ENCODE measurements at regions not wholly inside any gene's neighbourhood (a gene's known extent, or its start where the extent isn't known, plus 50 kb on each side); places are given as distances from the start of the nearest gene placed in this dataset.

DNA sequence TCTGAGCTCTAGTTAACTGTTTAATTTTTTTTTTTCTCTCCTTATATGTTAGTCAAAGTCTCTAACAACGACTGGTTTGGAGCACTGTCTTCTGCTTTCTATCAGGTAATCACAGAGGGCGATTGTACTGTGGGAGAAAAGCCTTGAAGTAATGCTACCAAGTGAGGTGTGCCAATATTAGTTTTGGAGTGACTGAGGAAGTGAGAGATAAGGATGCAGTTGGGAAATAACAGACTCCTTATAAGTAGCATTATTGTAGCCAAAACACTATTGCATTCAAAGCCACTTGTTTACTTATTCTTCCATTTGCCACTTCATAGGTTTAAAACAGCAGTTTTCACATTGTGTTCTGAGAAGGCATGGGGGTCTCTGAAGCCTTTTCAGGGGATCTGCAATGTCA, 79.1 kb upstream of the SLC6A14 start:
- no peaks in the 10 kb centered on the region for H3K36me3 ChIP-seq
- intact Hi-C loops (cut with DNase I; ENCODE audit: low total_unique reads) = no loop called here
- H3K4me1 ChIP-seq = no peaks in the 10 kb centered on the region
- peaks cover 0 to 16% of the 10 kb centered on the region in 2 donors for H3K27me3 ChIP-seq
- no peak for DNase-seq (ENCODE audit: low spot score in 2 of 2)
- no peaks in the 10 kb centered on the region for H3K9me3 ChIP-seq
- no peak overlapping the region for H3K4me3 ChIP-seq
- H3K27ac ChIP-seq = no peak overlapping the region
- TF ChIP-seq POLR2AphosphoS5 (IDR thresholded peaks at IDR 0.05) (no peak), POLR2A (IDR thresholded peaks at IDR 0.05) (no peak)
- TF ChIP-seq, protein P1, sequence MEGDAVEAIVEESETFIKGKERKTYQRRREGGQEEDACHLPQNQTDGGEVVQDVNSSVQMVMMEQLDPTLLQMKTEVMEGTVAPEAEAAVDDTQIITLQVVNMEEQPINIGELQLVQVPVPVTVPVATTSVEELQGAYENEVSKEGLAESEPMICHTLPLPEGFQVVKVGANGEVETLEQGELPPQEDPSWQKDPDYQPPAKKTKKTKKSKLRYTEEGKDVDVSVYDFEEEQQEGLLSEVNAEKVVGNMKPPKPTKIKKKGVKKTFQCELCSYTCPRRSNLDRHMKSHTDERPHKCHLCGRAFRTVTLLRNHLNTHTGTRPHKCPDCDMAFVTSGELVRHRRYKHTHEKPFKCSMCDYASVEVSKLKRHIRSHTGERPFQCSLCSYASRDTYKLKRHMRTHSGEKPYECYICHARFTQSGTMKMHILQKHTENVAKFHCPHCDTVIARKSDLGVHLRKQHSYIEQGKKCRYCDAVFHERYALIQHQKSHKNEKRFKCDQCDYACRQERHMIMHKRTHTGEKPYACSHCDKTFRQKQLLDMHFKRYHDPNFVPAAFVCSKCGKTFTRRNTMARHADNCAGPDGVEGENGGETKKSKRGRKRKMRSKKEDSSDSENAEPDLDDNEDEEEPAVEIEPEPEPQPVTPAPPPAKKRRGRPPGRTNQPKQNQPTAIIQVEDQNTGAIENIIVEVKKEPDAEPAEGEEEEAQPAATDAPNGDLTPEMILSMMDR (IDR thresholded peaks at IDR 0.05) = no peak

DNA sequence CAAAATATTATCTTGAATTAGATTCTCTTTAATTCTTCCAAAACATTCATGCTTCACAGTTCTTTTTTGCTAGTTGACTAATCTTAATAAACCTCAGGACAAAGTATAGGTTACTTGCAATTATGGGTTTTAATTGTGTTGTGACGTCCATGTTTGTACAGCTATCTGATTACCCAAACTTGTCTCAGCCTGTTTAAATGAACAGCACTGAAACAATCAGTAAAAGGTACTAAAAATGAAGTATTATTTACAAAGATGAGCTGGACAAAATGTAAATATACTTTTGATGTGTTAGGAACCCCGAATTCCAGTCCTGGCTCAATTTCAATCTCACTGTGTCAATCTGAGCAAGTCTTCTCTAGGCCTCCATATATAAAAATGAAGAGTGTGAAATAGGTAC, 57.4 kb upstream of the SLC6A14 start:
- H3K27me3 ChIP-seq = no peaks in the 10 kb centered on the region
- no peak for DNase-seq (ENCODE audit: low spot score in 2 of 2)
- intact Hi-C loops (cut with DNase I; ENCODE audit: low total_unique reads) = no loop called here
- H3K27ac ChIP-seq = no peak overlapping the region
- TF ChIP-seq, protein P1 (IDR thresholded peaks at IDR 0.05) = no peak
- TF ChIP-seq POLR2AphosphoS5 (IDR thresholded peaks at IDR 0.05) (no peak), POLR2A (IDR thresholded peaks at IDR 0.05) (no peak)
- H3K36me3 ChIP-seq = no peaks in the 10 kb centered on the region
- no peaks in the 10 kb centered on the region for H3K9me3 ChIP-seq
- H3K4me1 ChIP-seq = no peaks in the 10 kb centered on the region
- no peak overlapping the region for H3K4me3 ChIP-seq

DNA sequence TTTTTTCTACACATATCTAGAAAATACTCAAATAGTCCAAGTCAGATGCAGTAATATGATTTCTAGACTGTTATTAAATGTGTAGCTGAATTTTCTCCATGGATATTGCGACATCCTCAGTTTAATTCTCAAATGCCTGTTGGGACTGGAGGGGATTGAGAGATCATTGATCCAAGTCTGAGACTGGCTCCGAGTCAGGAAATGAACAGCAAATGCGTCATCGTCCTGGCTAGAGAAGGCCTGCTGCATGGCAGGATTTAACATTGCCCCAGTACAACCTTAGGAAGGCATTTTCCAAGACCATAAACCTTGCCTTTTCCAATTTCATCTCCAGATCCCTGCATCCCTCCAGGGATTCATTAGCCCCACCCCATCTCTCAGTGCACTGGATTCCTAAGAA, 56.6 kb upstream of the SLC6A14 start:
- Histone ChIP-seq H3K27ac (peak overlapping the region in 1 of 2 donors; percentile 33), H3K36me3 (no peaks in the 10 kb centered on the region), H3K4me3 (no peak overlapping the region), H3K4me1 (no peaks in the 10 kb centered on the region), H3K9me3 (no peaks in the 10 kb centered on the region), H3K27me3 (no peaks in the 10 kb centered on the region)
- peak in 1 of 2 donors; percentile 31 for DNase-seq (ENCODE audit: low spot score in 2 of 2)
- intact Hi-C loops (cut with DNase I; ENCODE audit: low total_unique reads) = no loop called here
- TF ChIP-seq POLR2A (IDR thresholded peaks at IDR 0.05) (no peak), POLR2AphosphoS5 (IDR thresholded peaks at IDR 0.05) (no peak)
- TF ChIP-seq, protein P1 (IDR thresholded peaks at IDR 0.05) = no peak

DNA sequence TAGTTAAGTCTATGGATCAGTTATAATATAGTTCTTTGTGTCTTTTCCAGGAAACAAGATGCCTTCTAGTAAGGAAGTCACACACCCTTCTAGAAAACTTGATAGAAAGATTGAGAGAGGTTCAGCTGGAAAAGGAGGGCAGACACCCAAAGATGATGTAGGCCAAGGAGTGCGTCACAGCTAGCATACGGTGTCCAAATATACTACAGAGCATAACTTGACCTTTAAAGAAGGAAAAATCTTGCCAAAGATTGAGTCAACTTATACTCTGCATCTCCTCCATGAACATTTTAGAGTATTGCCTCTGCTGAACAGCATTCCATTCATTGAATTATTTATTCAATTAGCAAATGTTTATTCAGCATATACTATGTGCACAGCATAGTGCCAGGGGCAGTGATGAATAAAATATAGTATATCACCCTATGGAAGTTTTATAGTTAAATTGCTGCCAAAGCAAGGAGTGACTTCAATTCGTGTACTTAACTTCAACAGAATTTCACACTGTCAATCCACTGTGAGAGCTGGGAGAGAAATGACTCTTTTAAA, 51.9 kb upstream of the SLC6A14 start:
- TF ChIP-seq POLR2AphosphoS5 (IDR thresholded peaks at IDR 0.05) (no peak), POLR2A (IDR thresholded peaks at IDR 0.05) (no peak)
- TF ChIP-seq, protein P1 (IDR thresholded peaks at IDR 0.05) = no peak
- H3K4me3 ChIP-seq = no peak overlapping the region
- no peaks in the 10 kb centered on the region for H3K9me3 ChIP-seq
- H3K27me3 ChIP-seq = no peaks in the 10 kb centered on the region
- H3K36me3 ChIP-seq = no peaks in the 10 kb centered on the region
- intact Hi-C loops (cut with DNase I; ENCODE audit: low total_unique reads) = no loop called here
- H3K4me1 ChIP-seq = no peaks in the 10 kb centered on the region
- H3K27ac ChIP-seq = no peak overlapping the region
- DNase-seq (ENCODE audit: low spot score in 2 of 2) = no peak
